GM19467 (cell line): ENCODE measurements at regions not wholly inside any gene's neighbourhood (a gene's known extent, or its start where the extent isn't known, plus 50 kb on each side); places are given as distances from the start of the nearest gene placed in this dataset.
"Not testable (repeated sequence)": the region's sequence is repeated elsewhere in the genome, so short reads cannot be mapped to it uniquely, and the experiment has no call there.

Experiments used
- ATAC-seq: cut with Tn5 transposase; IDR thresholded peaks from one replicate; pipeline ENCODE4 v1.9.1; 2021; ENCODE audit warnings: mild to moderate bottlenecking, moderate library complexity; ENCODE audit not compliant: unreplicated experiment

DNA sequence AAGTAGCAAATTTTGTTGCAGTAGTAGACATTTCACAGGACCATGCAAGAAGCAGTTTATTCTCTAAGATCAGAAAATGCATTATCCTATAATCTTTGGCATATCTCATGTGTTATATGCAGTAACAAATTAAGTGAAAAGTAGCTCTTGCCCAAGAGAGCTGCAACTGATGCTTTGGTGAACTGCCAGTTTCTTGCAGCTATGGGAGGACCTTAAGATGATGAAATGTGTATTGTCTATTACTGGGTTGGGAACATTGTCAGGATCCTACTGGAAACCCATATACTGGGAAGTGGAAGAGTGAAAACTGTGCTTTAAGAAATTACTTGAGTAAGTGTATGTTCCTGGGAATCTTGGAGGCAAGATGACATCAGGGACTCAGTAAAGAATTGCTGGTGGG is 238.8 kb downstream of the DACT1 start:
- ATAC-seq = no peak

DNA sequence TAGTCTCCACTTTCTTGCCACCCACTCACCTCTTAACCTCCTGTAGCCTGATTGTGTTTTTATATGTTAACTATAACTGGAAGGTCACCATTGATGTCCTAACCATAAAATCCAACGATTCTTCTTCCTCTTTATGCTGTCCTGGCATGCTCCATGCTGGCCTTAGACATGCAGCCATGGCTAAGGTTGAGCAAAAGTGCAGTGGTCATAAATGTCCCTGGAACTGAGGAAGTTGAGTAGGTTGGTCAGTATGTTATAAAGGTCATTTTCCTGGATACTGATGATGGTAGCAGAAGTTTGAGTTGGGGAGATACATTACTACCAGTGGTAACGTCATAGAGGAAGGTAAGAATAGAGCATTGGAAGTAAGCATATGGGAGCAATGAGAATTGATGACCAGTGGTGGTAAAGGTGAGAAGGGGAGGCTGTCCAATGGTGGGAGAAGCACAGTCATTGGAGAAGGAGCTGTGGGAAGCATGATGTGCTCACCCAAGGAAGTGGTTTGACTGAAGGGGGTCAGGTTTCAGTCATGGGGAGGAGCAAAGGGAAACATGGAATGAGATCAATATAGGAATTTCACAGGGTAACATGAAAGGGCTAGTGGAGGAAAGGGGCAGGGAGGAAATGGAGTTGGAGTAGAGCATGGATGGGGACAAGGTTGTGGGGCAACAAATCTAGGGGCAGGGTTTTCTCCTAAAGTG is 240.8 kb downstream of the DACT1 start:
- ATAC-seq = no peak

DNA sequence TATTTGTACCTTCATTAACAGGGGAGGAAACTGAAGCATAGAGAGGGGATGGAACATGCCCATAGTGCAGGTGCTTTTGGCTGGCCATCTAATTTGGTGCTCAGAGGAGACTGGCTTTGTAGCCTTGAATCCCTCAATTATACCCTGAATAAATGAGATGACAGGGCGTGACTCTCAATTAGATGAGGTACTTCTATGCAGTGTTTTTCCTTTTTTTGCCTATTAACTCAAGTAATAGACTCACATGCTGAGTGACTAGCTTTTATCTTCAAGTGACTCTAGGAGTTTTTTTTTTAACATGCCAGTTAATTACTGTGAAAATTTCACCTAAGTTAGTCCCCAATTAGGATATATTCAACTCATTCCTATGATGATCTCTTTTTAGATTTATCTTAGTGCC is 243.7 kb downstream of the DACT1 start:
- no peak for ATAC-seq

DNA sequence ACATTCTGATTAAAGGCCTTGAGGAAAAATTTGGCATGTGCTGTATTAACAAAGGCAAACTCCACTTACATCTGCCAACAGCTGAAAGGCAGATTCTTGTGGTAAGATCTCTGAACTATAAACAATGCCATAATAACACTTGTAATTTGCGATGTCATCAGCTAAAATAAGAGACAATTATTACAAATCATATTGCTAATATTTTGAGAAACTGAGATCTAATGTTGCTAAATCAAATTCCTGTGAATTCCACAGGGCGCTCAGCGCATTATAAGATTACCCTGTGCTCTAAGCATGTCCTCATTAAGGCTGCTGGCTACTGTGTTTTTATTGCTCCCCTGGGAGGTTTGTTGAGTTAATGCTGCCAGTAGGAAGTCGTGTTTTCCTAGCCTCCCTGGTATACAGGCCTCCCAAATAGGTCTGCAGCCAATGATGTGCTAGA is 244.8 kb downstream of the DACT1 start:
- ATAC-seq = no peak

DNA sequence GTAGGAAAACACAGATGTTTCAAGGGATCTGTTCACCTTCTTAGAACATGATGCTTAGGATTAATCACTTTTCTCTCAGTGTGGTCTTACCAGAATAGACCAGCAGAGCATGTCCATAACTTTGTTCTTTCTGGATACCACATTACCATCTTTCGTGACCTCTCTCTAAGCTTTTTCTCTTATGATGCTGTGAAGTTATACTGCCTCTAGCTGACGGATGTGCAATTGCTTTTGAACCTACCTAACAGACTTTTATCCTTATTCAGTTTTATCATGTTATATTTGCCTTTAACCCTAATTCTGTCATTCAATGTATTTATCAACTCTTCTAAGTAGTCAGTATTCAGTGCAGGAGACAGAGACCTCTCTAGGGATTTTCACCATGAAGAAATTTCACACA is 246.7 kb downstream of the DACT1 start:
- no peak for ATAC-seq

DNA sequence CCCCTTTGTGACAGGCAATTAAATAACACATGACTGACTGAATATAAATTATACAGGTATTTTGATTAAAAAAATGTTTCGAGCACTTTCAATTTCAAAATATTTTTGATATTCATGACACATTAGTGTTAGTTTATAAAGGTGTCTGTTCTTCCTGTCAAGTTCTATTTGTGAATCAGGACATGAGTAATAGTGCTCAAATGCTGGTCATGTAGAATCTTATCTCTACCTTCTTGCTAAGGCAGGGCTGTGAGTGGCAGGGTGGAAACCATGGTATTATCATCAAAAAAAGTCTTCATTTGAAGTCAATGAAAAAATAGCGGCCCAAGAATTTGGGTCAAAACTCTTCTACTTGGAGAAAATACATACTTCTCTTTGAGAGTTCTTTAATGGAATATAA is 250.2 kb downstream of the DACT1 start:
- ATAC-seq = no peak

DNA sequence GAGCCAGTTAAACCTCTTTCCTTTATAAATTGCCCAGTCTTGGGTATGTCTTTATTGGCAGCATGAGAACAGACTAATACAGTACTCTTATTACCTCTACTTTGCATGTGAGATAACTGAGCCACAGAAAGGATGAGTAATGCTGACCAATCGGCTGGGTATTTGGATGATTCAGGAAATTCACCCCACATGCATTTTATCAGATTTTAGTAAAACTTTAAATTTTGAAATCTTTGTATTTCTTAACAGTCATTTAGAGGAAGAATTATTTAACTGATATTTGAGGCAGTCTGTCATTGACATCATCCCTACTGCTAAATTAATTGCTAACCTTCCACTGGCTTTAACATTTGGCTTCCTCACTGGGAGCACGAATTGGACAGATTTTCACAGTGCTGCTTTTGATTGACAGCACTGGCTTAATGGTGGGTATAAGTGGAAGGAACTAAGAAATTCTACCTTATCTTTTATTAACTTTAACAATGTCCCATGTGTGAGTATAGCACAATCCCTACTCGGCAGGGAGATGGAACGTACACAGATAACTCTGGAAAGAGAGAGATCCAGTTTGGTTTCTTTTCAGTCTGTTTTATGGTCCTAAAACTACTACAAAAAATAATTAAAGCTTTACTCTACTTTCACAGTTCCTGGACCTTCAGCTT is 261.0 kb downstream of the DACT1 start:
- ATAC-seq = no peak

DNA sequence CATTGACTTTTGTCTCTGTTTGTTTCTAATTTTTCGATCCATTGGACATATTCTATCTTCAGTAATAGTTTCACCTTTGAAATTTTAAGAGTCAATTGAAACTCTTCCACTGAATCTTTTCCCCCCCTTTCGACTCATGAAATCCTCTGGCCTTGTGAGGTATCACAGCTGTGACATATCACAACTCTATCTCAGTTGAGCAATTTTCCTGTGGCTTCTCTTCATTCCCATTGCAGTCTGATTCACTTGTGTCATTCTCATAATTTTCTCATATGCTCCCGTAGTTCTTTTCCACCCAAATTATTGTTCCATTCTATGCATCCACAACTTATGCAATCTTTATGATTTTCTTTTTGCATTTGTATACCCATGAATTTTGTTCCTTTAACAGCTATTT is 261.6 kb downstream of the DACT1 start:
- ATAC-seq = no peak

DNA sequence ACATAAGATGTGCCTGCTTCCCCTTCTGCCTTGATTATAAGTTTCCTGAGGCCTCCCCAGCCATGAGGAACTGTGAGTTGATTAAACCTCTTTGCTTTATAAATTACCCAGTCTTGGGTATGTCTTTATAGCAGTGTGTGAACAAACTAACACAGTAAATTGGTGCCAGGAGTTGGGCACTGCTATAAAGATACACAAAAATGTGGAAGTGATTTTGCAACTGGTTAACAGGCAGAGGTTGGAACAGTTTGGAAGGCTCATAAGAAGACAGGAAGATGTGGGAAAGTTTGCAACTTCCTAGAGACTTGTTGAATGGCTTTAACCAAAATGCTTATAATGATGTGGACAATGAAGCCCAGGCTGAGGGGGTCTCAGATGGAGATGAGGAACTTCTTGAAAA is 264.1 kb downstream of the DACT1 start:
- ATAC-seq = no peak

DNA sequence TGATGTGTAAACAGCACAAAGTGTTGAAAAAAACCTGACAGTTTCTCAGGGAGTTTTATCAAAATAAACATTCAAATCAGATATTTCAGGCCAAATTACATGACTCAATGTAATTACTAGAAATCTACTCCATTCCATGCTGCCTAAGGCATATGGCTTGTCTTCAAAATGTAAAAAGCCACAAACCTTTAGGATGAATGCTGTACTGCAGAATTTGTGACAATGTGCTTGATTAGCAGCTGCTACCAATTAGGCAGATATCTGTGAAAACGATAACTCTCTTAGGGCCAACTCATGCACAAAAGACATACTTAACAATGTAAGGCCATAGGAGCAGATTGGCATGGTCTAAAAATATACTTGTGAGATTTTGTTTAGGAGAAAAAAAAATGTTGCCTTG is 267.0 kb downstream of the DACT1 start:
- no peak for ATAC-seq

DNA sequence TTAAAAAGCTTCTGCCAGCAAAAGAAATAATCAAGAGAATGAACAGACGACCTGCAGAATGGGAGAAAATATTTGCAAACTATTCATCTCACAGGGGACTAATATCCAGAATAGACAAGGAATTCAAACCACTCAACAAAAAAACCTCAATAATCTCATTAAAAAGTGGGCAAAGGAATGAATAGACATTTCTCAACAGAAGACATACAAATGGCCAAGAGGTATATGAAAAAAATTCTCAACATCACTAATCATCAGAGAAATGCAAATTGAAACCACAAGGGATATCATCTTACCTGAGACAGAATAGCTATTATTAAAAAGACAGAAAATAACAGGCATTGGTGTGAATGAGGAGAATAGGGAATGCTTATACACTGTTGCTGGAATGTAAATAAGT is 270.0 kb downstream of the DACT1 start:
- no peak for ATAC-seq

DNA sequence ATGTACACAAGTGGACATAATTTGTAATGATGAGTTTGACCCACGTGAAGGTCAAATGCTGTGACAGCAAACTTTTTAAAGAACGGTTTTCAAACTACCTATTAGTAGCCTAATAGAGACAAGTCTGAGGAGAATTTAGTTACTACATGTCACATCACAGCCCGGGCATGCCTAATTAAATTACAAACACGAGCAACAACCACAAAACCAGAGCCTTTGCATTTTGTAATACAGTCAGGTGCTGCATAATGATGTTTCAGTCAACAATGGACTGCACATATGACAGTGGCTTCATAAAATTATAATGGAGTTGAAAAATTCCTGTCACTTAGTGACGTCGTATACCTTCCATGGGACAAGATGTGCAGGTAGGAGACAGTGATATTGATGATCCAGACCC is 274.5 kb downstream of the DACT1 start:
- no peak for ATAC-seq

DNA sequence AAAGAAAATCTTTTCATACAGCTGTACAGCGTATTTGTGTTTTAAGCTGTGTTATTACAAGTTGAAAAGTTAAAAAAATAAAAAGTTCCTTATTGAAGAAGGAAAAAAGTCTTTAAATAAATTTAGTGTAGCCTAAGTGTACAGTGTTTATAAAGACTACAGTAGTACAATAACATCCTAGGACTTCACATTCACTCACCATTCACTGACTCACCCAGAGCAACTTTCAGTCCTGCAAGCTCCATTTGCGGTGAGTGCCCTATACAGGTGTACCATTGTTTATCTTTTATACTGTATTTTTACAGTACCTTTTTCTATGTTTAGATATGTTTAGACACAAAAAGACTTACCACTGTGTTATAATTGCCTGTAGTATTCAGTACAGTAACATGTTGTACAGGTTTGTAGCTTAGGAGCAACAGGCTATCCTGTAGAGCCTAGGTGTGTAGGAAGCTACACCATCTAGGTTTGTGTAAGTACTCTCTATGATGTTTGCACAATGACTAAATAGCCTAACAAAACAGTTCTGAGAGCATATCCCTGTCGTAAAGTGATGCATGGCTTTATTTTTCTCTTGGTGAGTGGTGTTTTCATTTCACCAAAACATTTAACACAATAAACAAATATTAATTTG is 275.2 kb downstream of the DACT1 start:
- ATAC-seq = no peak

DNA sequence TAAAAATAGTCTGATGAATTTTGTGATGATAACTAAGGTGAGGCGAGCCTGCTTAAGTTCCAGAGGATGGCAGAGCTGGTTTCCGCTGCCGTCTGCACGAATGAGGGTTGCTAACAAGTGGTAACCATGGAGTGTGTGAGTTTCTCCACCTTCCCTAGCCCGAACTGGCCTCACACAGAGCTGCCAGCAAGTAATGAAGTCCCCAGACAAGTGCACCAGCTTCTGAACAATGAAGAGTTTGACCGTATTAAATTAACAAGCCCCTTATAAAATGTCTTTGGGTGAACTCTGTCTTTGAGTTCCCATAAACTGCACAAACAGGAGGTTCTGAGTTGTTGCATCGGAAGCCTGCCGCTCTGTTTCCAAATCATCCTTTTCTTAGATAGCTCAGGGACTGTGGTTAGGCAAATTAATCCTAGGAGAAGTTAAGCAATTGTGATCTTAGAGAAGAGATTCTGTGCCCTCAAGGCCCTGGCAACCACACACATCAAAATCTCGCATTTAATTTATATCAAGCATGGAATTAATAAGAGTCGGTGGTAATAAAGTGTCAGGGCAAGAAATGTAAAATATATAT is 274.1 kb upstream of the DAAM1 start:
- ATAC-seq = no peak

DNA sequence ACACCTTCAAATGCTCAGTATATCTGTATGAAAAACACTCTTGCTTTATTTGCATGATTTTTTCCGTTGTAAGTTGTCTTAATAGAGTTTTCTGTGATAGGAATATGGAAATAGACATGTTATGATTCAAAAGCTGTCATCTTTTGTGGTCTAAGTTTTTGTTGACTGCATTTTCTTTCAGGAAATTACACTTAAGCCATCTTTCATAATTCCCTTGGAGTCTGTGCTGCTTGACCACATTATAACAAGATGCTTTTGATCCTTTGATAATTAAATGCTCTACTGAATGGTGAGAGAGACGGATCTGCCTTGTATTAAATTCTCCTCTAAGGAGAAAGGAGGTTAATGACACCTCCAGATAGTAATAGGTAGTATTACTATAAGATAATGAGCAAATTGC is 272.8 kb upstream of the DAAM1 start:
- ATAC-seq = no peak

DNA sequence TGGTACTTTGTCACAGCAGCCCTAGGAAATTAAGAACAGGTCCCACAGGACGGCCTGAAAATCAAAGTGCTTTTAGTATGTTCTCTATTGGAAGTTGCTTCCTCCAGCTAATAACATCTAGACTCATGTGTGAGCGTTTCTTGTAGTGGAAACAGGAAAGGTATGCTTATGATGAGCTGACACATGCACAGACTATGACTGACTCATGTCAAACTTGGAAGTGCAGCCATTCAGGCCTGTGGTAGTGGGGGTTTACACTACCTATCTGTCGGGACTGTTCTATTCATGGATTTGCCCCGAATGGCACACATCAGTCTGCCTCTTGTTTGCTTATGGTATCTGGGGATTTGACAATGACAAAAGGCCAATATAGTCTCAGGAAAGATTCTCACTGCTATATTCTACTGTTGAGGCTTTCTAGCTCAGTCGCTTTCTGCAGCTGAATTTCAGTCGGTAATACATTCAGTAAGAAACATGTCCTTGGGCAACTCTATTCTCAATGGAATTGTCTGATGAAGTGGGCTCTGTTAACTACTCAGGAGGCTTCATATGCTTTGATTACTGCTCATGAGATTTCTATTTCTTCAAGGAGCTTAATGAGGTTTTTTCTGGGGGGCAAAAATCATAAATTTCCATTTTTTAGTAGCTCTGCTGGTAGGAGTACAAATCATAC is 270.3 kb upstream of the DAAM1 start:
- ATAC-seq = no peak

DNA sequence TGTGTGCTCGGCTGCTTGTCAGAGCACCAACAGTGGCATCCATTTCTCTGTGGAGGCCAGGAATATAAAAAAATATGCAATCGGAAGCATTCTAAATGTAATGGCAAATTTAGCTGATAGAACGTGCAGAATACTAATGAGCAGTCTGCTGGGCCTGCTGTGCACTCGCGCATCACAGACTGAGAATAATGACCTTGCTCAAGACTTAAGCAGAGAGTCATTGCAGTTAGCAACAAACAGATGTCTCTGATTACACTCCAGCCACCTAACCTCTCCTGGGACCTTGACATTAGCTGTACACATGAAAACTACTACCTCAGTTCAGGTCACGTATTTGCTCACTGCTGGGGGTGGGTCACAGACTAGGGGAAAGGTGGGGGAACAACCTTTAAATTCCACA is 269.2 kb upstream of the DAAM1 start:
- ATAC-seq = no peak

DNA sequence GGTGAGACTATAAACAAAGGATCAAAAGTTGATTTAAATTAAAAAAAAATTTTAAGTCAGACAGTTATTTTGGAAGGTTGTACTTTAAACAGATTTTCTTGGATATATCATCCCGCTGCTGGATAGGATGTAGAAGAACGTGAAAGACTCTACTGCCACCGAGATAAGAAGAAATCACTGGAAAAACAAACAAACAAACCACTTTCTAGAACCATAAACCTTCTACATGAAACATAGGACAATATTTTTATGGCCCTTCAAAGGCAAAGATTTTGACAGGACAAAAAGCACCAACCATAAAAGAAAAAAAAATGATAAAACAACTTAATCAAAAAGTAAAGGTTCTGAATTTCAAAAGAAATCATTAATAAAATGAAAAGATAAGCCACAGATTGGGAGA is 268.2 kb upstream of the DAAM1 start:
- no peak for ATAC-seq

DNA sequence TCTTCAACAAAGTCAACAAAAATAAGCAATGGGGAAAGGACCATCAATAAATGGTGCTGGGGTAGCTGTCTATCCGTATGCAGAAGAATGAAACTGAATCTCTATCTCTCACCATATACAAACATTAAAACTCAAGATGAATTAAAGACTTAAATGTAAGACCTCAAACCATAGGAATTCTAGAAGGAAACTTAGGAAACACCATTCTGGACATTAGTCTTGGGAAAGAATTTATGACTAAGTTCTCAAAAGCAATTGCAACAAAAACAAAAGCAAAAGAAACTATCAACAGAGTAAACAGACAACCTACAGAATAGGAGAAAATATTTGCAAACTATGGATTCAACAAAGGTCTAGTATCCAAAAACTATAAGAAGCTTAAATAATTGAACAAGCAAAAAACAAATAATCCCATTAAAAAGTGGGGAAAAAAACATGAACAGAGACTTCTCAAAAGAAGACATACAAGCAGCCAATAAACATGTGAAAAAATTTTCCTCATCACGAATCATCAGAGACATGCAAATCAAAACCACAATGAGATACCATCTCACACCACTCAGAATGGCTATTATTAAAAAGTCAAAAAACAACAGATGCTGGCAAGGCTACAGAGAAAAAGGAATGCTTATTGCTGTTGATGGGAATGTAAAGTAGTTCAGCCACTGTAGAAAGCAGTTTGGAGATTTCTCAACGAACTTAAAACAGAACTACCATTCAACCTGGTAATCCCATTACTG is 266.1 kb upstream of the DAAM1 start:
- ATAC-seq = not testable (repeated sequence)

DNA sequence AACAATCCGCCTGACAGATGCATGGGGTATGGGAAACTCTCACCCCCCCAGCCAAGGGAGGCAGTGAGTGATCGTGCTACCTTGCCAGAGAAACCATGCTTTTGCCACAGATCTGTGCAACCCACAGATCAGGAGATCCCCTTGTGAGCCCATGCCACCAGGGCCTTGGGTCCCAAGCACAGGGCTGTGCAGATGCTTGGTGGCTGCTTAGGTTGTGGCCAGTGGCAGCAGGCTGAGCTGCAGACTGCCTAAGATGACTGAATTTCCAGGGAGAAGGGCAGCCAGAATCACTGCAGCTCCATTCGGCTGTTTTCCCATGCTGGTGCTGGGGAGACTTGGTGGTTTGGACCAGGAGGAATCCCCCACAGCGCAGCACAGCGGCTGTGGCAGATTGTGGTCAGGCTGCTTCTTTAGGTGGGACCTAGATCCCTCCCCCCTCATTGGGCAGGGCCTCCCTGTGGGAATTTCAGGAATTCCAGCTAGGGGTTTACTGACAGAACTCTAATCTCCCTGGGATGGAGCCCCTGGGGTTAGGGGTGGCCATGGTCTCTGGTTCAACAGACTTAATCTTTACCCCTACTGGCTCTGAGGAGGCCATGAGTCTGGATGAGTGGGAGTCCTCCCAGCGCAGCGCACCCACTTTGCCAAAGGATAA is 264.6 kb upstream of the DAAM1 start:
- no peak for ATAC-seq
